ENCODE measurements at regions not wholly inside any gene's neighbourhood (a gene's known extent, or its start where the extent isn't known, plus 50 kb on each side); places are given as distances from the start of the nearest gene placed in this dataset.

DNA sequence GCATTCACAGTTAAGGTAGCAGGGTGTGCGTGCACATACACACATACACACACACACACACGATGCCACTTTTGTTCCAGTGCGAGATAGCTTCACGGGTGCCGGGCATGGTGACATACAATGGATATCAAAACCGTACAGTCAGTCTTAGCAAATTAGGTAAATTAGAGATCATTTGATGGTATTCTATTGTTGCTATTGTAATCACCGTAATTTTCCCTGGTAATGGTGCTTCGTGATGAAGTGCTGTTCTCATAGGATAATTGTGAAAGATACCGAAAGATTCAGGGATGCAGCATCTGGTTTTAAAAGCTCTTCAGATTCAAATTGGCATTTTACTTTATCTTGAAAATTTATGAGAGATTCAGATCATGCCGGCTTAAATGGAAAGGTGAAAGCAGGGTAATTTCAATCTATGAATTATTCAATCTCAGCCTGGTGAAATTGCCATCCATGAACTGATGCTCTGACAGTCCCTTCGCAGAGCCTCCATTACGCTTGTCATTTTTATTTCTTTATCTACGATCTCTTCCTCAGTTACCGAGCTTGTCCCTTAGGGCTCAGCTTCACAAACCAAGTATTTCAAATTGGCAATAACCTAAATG is 71.3 kb upstream of the SOX4 start:
- TF ChIP-seq, protein P1, sequence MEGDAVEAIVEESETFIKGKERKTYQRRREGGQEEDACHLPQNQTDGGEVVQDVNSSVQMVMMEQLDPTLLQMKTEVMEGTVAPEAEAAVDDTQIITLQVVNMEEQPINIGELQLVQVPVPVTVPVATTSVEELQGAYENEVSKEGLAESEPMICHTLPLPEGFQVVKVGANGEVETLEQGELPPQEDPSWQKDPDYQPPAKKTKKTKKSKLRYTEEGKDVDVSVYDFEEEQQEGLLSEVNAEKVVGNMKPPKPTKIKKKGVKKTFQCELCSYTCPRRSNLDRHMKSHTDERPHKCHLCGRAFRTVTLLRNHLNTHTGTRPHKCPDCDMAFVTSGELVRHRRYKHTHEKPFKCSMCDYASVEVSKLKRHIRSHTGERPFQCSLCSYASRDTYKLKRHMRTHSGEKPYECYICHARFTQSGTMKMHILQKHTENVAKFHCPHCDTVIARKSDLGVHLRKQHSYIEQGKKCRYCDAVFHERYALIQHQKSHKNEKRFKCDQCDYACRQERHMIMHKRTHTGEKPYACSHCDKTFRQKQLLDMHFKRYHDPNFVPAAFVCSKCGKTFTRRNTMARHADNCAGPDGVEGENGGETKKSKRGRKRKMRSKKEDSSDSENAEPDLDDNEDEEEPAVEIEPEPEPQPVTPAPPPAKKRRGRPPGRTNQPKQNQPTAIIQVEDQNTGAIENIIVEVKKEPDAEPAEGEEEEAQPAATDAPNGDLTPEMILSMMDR (conservative IDR thresholded peaks at IDR 0.05), result no peak
- peaks cover 13% of the 10 kb centered on the region for H3K27me3 ChIP-seq (ENCODE audit: control insufficient read depth, insufficient read depth, low read length, poor library complexity, severe bottlenecking)
- H3K27ac ChIP-seq (ENCODE audit: low read depth, low read length), result no peak overlapping the region
- peaks cover 10% of the 10 kb centered on the region for H3K27me3 Mint-ChIP-seq (ENCODE audit: insufficient read depth)
- H3K4me3 ChIP-seq (ENCODE audit: low read length), result no peak overlapping the region
- H3K9ac ChIP-seq (ENCODE audit: extremely low read depth, low read length, poor library complexity, severe bottlenecking), result no peak overlapping the region
- H3K9me3 Mint-ChIP-seq, result no peaks in the 10 kb centered on the region
- 92 to 98% methylated on average over 13 to 14 of the region's 14 CpGs for WGBS, 2 experiments (ENCODE audit: insufficient coverage in 1 of 2, insufficient read length in 1 of 2)
- no peak for DNase-seq
- no peaks in the 10 kb centered on the region for H3K36me3 ChIP-seq (ENCODE audit: control insufficient read depth, insufficient read depth, low read length)
- H3K27ac Mint-ChIP-seq, result no peak overlapping the region
- H3K36me3 Mint-ChIP-seq (ENCODE audit: low read depth), result no peaks in the 10 kb centered on the region
- H3K4me1 ChIP-seq (ENCODE audit: control insufficient read depth, insufficient read depth, low read length), result no peaks in the 10 kb centered on the region
- H3K9me3 ChIP-seq (ENCODE audit: control insufficient read depth, low read length), result no peaks in the 10 kb centered on the region
- no peak overlapping the region for H3K4me3 Mint-ChIP-seq
- peaks cover 7% of the 10 kb centered on the region for H3K4me1 Mint-ChIP-seq

DNA sequence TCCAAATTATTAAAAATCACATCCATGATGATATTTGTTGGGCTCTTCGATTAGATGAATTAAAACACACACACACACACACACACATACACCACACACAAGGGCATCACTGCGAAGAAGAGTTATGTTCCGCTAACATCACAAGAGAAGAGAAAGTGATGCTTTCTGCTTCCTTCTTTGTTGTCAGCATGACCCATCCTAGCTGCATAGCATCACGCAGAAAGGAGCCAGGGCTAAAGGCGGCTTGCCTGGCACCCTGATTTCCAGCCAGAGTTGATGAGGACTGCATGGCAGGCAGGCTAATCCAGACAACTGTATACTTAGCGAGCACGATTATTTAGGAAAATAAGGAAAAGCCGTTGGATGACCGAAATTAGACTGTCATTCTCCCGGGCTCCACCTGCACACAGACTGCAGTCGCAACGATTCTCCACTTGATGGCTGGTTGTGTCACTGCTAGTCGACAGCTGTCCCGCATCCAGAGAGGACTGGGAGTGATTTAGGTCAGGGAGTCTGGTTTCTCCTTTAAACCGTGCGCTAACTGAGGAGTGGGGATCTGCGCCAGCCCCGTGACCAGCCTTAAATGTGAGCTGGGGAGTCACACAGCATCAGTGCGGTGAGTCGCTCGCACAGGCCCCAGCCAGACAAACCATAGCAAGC is 70.6 kb upstream of the SOX4 start:
- H3K4me3 ChIP-seq (ENCODE audit: low read length), result no peak overlapping the region
- TF ChIP-seq, protein P1 (conservative IDR thresholded peaks at IDR 0.05), result peak; percentile 74
- Mint-ChIP-seq H3K4me1 (peaks cover 7% of the 10 kb centered on the region), H3K27ac (no peak overlapping the region), H3K4me3 (no peak overlapping the region), H3K9me3 (no peaks in the 10 kb centered on the region), H3K36me3 (ENCODE audit: low read depth) (no peaks in the 10 kb centered on the region), H3K27me3 (ENCODE audit: insufficient read depth) (peaks cover 10% of the 10 kb centered on the region)
- peak; percentile 80 for DNase-seq
- peaks cover 13% of the 10 kb centered on the region for H3K27me3 ChIP-seq (ENCODE audit: control insufficient read depth, insufficient read depth, low read length, poor library complexity, severe bottlenecking)
- no peak overlapping the region for H3K27ac ChIP-seq (ENCODE audit: low read depth, low read length)
- no peaks in the 10 kb centered on the region for H3K36me3 ChIP-seq (ENCODE audit: control insufficient read depth, insufficient read depth, low read length)
- no peaks in the 10 kb centered on the region for H3K4me1 ChIP-seq (ENCODE audit: control insufficient read depth, insufficient read depth, low read length)
- no peak overlapping the region for H3K9ac ChIP-seq (ENCODE audit: extremely low read depth, low read length, poor library complexity, severe bottlenecking)
- 82 to 85% methylated on average over 21 of the region's 21 CpGs for WGBS, 2 experiments (ENCODE audit: insufficient coverage in 1 of 2, insufficient read length in 1 of 2)
- no peaks in the 10 kb centered on the region for H3K9me3 ChIP-seq (ENCODE audit: control insufficient read depth, low read length)

DNA sequence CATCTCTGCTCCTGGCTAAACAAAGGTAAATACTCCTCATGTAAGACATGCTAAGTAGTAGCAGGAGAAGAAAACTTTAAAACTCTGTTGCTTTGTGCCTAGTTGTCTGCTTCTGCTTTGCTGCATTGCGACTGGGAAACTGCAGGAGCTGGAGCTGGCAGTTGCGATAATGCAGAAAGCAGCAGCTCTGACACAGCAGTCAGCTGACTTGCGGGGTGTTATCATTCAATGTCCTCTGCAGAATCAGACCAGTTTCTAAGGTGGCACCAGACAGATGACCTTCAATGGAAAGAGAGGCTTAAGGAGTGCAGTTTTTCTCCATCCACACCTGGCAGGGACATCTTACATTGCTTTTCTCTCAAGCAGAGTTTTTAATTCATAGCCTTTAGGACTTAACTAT is 69.9 kb upstream of the SOX4 start:
- H3K9ac ChIP-seq (ENCODE audit: extremely low read depth, low read length, poor library complexity, severe bottlenecking), result no peak overlapping the region
- no peak overlapping the region for H3K27ac ChIP-seq (ENCODE audit: low read depth, low read length)
- WGBS, 2 experiments (ENCODE audit: insufficient coverage in 1 of 2, insufficient read length in 1 of 2), result 94 to 96% methylated on average over 3 of the region's 3 CpGs

More for the DNA sequence above, 69.9 kb upstream of the SOX4 start:
- Mint-ChIP-seq H3K4me1 (peaks cover 7% of the 10 kb centered on the region), H3K27ac (no peak overlapping the region), H3K36me3 (ENCODE audit: low read depth) (no peaks in the 10 kb centered on the region), H3K4me3 (no peak overlapping the region), H3K27me3 (ENCODE audit: insufficient read depth) (peaks cover 10% of the 10 kb centered on the region), H3K9me3 (no peaks in the 10 kb centered on the region)
- DNase-seq, result no peak
- Histone ChIP-seq H3K27me3 (ENCODE audit: control insufficient read depth, insufficient read depth, low read length, poor library complexity, severe bottlenecking) (peaks cover 13% of the 10 kb centered on the region), H3K4me3 (ENCODE audit: low read length) (no peak overlapping the region), H3K36me3 (ENCODE audit: control insufficient read depth, insufficient read depth, low read length) (no peaks in the 10 kb centered on the region), H3K9me3 (ENCODE audit: control insufficient read depth, low read length) (no peaks in the 10 kb centered on the region), H3K4me1 (ENCODE audit: control insufficient read depth, insufficient read depth, low read length) (no peaks in the 10 kb centered on the region)
- TF ChIP-seq, protein P1 (conservative IDR thresholded peaks at IDR 0.05), result no peak

Data from endodermal cell (in vitro differentiated cells).